Stimulated activated CD8-positive, alpha-beta memory T cell treated with anti-CD3 and anti-CD28 coated beads, Interleukin-7, amount 100 ng/mL, for 1 hour (primary cell): ENCODE measurements at regions not wholly inside any gene's neighbourhood (a gene's known extent, or its start where the extent isn't known, plus 50 kb on each side); places are given as distances from the start of the nearest gene placed in this dataset.
"Not testable (repeated sequence)": the region's sequence is repeated elsewhere in the genome, so short reads cannot be mapped to it uniquely, and the experiment has no call there.

Source experiments
- DNase-seq, 2 donors: peaks; one replicate each; pipeline ENCODE4 v3.0.0-alpha.2; 2020; ENCODE audit warnings: low read depth in 2 of 2

- DNase-seq: no peak
Measured at GRCh38 chr9:94188246-94188645, 70.9 kb upstream of the ZNF169 start.

- DNase-seq: not testable (repeated sequence)
Measured at GRCh38 chr9:94191706-94192105, 67.4 kb upstream of the ZNF169 start.

GRCh38 chr9:94198414-94198813, 60.7 kb upstream of the ZNF169 start:
- DNase-seq: no peak

GRCh38 chr9:94199776-94200175, 59.3 kb upstream of the ZNF169 start:
- DNase-seq: no peak

GRCh38 chr9:94204174-94204573, 54.9 kb upstream of the ZNF169 start:
- DNase-seq: no peak

GRCh38 chr9:94207781-94208180, 51.3 kb upstream of the ZNF169 start:
- no peak for DNase-seq
